GM12891 (cell line): ENCODE measurements at regions not wholly inside any gene's neighbourhood (a gene's known extent, or its start where the extent isn't known, plus 50 kb on each side); places are given as distances from the start of the nearest gene placed in this dataset.

Source experiments
- DNase-seq: peaks from one replicate; pipeline ENCODE4 v3.0.0; 2011; ENCODE audit warnings: low spot score; ENCODE audit not compliant: insufficient read length
- FAIRE-seq: peaks from 2 replicates; lab custom pipeline; 2011; peaks lifted over from hg19 to GRCh38; lab: Jason Lieb, UNC
- PAX5 ChIP-seq: IDR thresholded peaks from 2 replicates; pipeline ENCODE4 v1.6.1; 2011; ENCODE audit warnings: low read length, moderate library complexity, mild to moderate bottlenecking; ENCODE audit not compliant: insufficient read depth, severe bottlenecking
- POLR2A ChIP-seq: IDR thresholded peaks from 2 replicates; pipeline ENCODE4 v1.6.1; 2011; ENCODE audit warnings: low read depth, low read length, control low read depth
- POLR2AphosphoS5 ChIP-seq: IDR thresholded peaks from 2 replicates; pipeline ENCODE4 v1.6.1; 2011; ENCODE audit warnings: low read depth, low read length, control low read depth
- POU2F2 ChIP-seq: IDR thresholded peaks from 2 replicates; pipeline ENCODE4 v1.6.1; 2011; ENCODE audit warnings: low read depth, mild to moderate bottlenecking, control low read depth, low read length, moderate library complexity
- SPI1 ChIP-seq: IDR thresholded peaks from 2 replicates; pipeline ENCODE4 v1.6.1; 2011; ENCODE audit warnings: low read depth, low read length, control low read depth
- TAF1 ChIP-seq: IDR thresholded peaks from 2 replicates; pipeline ENCODE4 v1.6.1; 2011; ENCODE audit warnings: low read depth, low read length, control low read depth

DNA sequence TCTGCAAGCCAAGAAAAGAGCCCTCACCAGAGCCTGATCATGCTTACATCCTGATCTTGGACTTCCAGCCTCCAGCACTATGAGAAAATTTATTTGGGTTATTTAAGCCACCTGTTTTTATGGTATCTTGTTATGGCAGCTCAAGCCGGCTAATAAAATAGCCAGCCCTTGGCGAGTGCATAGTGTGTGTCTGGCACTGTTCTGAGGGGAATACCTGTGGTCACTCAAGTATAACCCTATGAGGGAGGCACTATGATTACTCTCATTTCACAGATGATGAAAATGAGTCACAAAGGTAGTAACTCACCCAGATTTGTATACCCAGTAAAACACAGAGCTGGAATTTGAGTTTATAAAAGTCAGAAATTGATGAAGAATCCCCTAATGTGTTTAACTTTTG is 556.9 kb upstream of the SETBP1 start:
- FAIRE-seq (no peak), DNase-seq (no peak)
- TF ChIP-seq TAF1 (no peak), PAX5 (no peak), POLR2AphosphoS5 (no peak), POLR2A (no peak), POU2F2 (no peak), SPI1 (no peak)

DNA sequence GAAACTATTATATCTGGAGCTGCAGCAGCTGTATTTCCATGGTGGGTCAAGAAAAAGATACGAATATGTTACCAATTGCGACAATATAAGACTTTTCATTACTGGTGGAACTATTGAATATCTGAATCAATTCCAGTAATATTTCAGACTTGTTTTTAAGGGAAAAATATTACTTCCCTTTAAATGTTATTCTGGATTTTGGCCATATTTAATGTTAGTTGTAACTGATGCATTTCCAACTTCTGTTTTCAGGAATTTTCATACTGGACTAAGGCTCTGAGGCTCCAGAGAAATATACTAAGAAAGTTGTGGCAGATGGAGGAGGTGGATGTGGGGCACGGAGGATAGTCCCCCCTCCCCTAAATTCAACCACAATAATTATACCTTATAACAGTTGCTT is 555.2 kb upstream of the SETBP1 start:
- TF ChIP-seq SPI1 (no peak), PAX5 (no peak), TAF1 (no peak), POLR2AphosphoS5 (no peak), POU2F2 (no peak), POLR2A (no peak)
- DNase-seq (no peak), FAIRE-seq (no peak)

DNA sequence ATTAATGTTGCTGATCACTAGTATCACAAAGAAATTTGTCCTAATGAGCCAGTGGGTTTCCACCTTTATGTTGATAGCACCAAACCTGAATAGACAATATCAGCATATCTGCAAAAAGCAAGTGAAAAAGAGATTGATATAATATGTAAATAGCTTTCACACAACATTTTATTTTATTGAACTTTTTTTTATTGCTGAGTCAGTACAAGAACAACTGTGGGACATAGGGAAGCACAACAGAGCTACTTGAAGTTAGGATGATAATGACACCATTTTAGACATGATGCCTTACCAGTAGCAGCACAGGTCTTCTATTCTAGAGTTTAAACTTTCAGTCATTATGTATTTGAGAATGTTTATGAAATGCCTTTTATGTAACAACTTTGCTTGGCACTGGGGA is 554.1 kb upstream of the SETBP1 start:
- FAIRE-seq (no peak), DNase-seq (no peak)
- TF ChIP-seq PAX5 (no peak), POU2F2 (no peak), POLR2AphosphoS5 (no peak), POLR2A (no peak), SPI1 (no peak), TAF1 (no peak)

DNA sequence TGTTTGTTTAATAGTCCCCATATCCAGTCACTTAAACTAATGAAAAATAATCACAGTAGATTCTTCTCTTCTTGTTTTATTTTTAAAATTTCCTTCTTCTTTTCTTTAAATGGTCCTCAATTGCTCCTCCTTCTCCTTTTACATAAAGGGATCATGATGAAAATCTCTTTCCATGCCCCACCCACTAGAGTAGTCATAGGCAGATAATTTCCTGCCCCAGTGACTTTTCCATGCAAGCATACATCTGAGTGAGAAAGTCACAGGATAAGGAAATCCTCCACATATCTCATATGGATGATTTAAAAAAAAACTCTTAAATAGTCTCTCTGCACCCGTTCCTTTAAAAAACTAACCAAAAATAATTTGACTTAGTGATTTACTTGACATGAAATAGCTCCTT is 552.3 kb upstream of the SETBP1 start:
- FAIRE-seq (no peak), DNase-seq (no peak)
- TF ChIP-seq POLR2AphosphoS5 (no peak), POLR2A (no peak), PAX5 (no peak), TAF1 (no peak), POU2F2 (no peak), SPI1 (no peak)

- FAIRE-seq = peak; percentile 63
- peak; percentile 36 for DNase-seq
- TF ChIP-seq TAF1 (no peak), POLR2AphosphoS5 (no peak), POLR2A (no peak), POU2F2 (no peak), PAX5 (no peak), SPI1 (no peak)
These were observed 550.2 kb upstream of the SETBP1 start for GRCh38 chr18:44130376-44130942.

DNA sequence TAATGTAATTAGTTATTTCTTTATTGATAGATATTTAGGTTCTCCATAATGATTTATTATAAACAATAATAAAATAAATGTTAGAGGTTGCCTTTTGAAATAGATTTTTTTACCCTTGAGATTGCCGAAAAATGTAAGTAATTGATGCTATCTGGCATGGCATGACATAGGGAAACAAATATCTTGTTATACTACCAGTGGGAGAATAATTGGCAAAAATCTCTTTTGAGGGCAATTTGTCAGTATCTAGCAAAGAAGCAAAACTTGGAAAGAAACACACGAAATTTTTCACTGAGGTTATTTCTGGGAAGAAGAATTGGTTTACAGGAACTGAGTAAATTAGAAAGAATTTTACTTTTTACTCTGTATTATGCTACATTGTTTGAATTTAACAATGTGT is 547.2 kb upstream of the SETBP1 start:
- FAIRE-seq (no peak), DNase-seq (no peak)
- TF ChIP-seq TAF1 = no peak
- no peak for TF ChIP-seq POU2F2
- TF ChIP-seq POLR2AphosphoS5 = no peak
- TF ChIP-seq POLR2A = no peak
- TF ChIP-seq PAX5 = no peak
- TF ChIP-seq SPI1 = no peak

GRCh38 chr18:44134447-44134846 is 546.2 kb upstream of the SETBP1 start:
- TF ChIP-seq TAF1 = no peak
- no peak for TF ChIP-seq PAX5
- no peak for TF ChIP-seq POLR2AphosphoS5
- TF ChIP-seq SPI1 = no peak
- no peak for TF ChIP-seq POLR2A
- no peak for TF ChIP-seq POU2F2
- no peak for FAIRE-seq
- DNase-seq = no peak

GRCh38 chr18:44135741-44136140 is 544.9 kb upstream of the SETBP1 start:
- DNase-seq = no peak
- TF ChIP-seq POU2F2 (no peak), SPI1 (no peak), TAF1 (no peak), PAX5 (no peak), POLR2AphosphoS5 (no peak), POLR2A (no peak)
- no peak for FAIRE-seq

DNA sequence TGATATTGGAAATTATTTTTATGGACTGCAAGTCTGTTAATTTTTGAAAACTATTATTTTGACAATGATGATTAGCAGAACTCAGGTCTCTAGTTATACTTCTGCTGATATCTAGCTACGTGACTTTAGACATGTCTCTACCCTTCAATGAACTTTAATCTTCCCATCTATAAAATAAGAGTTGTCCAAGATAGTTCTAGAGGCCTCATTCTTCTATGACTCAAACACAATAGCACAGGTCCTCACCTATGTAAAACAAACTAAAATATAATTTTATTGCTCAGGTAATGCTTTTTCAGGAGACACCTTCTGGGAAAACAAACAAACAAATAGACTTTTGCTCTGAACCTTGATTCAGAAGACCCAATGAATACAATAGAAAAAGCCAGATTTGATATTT is 544.4 kb upstream of the SETBP1 start:
- no peak for TF ChIP-seq POLR2A
- TF ChIP-seq POU2F2 = no peak
- no peak for TF ChIP-seq SPI1
- no peak for TF ChIP-seq PAX5
- no peak for TF ChIP-seq TAF1
- TF ChIP-seq POLR2AphosphoS5 = no peak
- DNase-seq (no peak), FAIRE-seq (no peak)

DNA sequence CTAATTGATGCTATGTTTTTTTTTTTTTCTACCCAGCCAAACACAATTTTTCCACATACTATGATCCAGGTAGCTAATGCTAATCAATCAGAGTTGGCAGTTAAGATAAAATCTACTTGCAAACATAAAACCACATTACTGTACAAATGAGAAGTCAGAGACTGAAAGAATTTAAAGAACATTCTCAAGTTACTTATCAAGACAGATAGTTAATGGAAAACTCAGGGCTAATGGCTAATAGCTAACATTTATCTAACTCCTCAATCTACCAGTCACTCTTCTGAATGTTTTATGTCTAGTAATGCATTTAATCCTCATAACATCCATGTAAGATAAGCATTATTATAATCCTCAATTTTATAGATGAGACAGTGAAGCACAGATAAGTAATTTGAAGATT is 537.6 kb upstream of the SETBP1 start:
- FAIRE-seq (no peak), DNase-seq (no peak)
- TF ChIP-seq POLR2A = no peak

DNA sequence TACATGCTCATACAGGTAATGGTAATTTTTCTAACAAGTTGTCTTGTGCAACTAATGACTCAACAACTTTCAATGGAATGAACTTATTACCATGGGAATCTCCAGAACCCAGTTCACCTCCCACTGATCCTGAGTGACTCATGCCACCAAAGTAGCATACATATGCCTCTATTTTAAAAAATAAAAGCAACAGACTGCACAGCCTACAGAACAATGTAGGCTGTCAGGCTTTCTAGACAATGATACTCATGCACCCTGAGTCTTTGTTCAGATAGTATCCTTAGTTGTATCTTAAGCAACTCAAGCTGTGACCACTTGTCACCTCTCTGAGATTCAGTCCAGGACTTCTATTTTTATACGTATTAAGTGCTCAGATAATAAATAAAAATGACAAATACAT is 531.0 kb upstream of the SETBP1 start:
- no peak for FAIRE-seq
- TF ChIP-seq POLR2AphosphoS5 = no peak
- TF ChIP-seq TAF1 = no peak
- no peak for TF ChIP-seq PAX5
- no peak for TF ChIP-seq SPI1
- TF ChIP-seq POU2F2 = no peak
- no peak for TF ChIP-seq POLR2A
- no peak for DNase-seq
